OCI-LY1 (cell line): ENCODE measurements at regions not wholly inside any gene's neighbourhood (a gene's known extent, or its start where the extent isn't known, plus 50 kb on each side); places are given as distances from the start of the nearest gene placed in this dataset.

ENCODE experiments used
- EZH2 ChIP-seq: fragments of 200-600 bp; sonication (generic), shearing (Covaris generic); IDR thresholded peaks from 2 replicates; pipeline ENCODE4 v1.8.0; 2017; ENCODE audit warnings: borderline replicate concordance, mixed run types, mild to moderate bottlenecking, antibody characterized with exemption, low read length, moderate library complexity, mixed read lengths
- TF ChIP-seq, protein P1 (sequence below): fragments of 200-600 bp; sonication (generic), shearing (Covaris generic); IDR thresholded peaks from 2 replicates; pipeline ENCODE4 v1.5.1; 2017; ENCODE audit warnings: mild to moderate bottlenecking, antibody characterized with exemption, low read length, moderate library complexity, mixed read lengths

DNA sequence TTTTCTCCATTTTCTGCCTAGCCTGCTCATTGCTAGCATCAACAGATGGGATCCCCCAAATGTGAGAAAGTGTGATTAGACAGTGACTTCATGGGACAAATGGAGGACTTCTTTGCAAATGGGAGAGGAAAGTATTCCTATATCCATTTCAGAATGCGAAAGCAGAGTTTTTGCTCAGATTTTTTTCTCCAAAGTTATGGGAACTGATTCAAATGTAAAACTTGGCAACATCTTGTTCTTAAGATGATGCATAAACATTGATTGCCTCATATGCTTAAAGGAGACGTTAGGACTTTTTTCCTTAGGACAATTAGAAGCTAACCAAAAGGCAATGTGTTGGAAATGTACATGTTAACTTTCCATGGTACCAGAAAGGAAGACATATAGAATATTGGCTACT lies 704.3 kb upstream of the ZNF608 start:
- TF ChIP-seq EZH2 = no peak
- TF ChIP-seq, protein P1, sequence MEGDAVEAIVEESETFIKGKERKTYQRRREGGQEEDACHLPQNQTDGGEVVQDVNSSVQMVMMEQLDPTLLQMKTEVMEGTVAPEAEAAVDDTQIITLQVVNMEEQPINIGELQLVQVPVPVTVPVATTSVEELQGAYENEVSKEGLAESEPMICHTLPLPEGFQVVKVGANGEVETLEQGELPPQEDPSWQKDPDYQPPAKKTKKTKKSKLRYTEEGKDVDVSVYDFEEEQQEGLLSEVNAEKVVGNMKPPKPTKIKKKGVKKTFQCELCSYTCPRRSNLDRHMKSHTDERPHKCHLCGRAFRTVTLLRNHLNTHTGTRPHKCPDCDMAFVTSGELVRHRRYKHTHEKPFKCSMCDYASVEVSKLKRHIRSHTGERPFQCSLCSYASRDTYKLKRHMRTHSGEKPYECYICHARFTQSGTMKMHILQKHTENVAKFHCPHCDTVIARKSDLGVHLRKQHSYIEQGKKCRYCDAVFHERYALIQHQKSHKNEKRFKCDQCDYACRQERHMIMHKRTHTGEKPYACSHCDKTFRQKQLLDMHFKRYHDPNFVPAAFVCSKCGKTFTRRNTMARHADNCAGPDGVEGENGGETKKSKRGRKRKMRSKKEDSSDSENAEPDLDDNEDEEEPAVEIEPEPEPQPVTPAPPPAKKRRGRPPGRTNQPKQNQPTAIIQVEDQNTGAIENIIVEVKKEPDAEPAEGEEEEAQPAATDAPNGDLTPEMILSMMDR = no peak
